Hepatocyte (in vitro differentiated cells): ENCODE measurements at regions not wholly inside any gene's neighbourhood (a gene's known extent, or its start where the extent isn't known, plus 50 kb on each side); places are given as distances from the start of the nearest gene placed in this dataset.

ENCODE experiments used
- DNase-seq: peaks from one replicate; pipeline ENCODE4 v3.0.0-alpha.2; 2016; ENCODE audit warnings: low spot score
- H2AFZ ChIP-seq: fragments of 200-600 bp; sonication (generic); 2 replicates; pipeline ENCODE4 v1.6.0; 2016; ENCODE audit warnings: antibody characterized with exemption, mild to moderate bottlenecking
- H3K27ac ChIP-seq: fragments of 200-600 bp; sonication (generic); 2 replicates; pipeline ENCODE4 v1.5.1; 2016; ENCODE audit warnings: mild to moderate bottlenecking
- H3K27me3 ChIP-seq: fragments of 200-600 bp; sonication (generic); 2 replicates; pipeline ENCODE4 v1.6.1; 2016
- H3K36me3 ChIP-seq: fragments of 200-600 bp; sonication (generic); replicated peaks from 2 replicates; pipeline ENCODE4 v1.5.1; 2016; ENCODE audit warnings: low read depth; ENCODE audit not compliant: insufficient read depth
- H3K4me1 ChIP-seq: fragments of 200-600 bp; sonication (generic); 2 replicates; pipeline ENCODE4 v1.5.1; 2016; ENCODE audit warnings: mild to moderate bottlenecking, moderate library complexity; ENCODE audit not compliant: insufficient read depth
- H3K4me2 ChIP-seq: fragments of 200-600 bp; sonication (generic); 2 replicates; pipeline ENCODE4 v1.6.0; 2016
- H3K4me3 ChIP-seq: fragments of 200-600 bp; sonication (generic); 2 replicates; pipeline ENCODE4 v1.5.1; 2016; ENCODE audit warnings: mild to moderate bottlenecking
- H3K79me2 ChIP-seq: fragments of 200-600 bp; sonication (generic); 2 replicates; pipeline ENCODE4 v1.6.0; 2017; ENCODE audit warnings: mild to moderate bottlenecking
- H3K9me2 ChIP-seq: fragments of 200-600 bp; sonication (generic); replicated peaks from 2 replicates; pipeline ENCODE4 v1.6.0; 2017; ENCODE audit warnings: mild to moderate bottlenecking; ENCODE audit not compliant: insufficient read depth
- H3K9me3 ChIP-seq: fragments of 200-600 bp; sonication (generic); 2 replicates; pipeline ENCODE4 v1.5.1; 2016; ENCODE audit warnings: low read depth, mild to moderate bottlenecking
- H4K20me1 ChIP-seq: fragments of 200-600 bp; sonication (generic); 2 replicates; pipeline ENCODE4 v1.6.0; 2016; ENCODE audit warnings: mild to moderate bottlenecking; ENCODE audit not compliant: insufficient read depth, poor library complexity, severe bottlenecking
- CTCF ChIP-seq: fragments of 200-600 bp; sonication (generic); IDR thresholded peaks from 2 replicates; pipeline ENCODE4 v1.5.1; 2016; ENCODE audit warnings: antibody characterized with exemption, mild to moderate bottlenecking; ENCODE audit not compliant: poor library complexity
- EZH2 ChIP-seq: fragments of 200-600 bp; sonication (generic); IDR thresholded peaks from 2 replicates; pipeline ENCODE4 v1.6.1; 2016; ENCODE audit warnings: antibody characterized with exemption, mild to moderate bottlenecking, borderline replicate concordance
- EZH2phosphoT487 ChIP-seq: fragments of 200-600 bp; sonication (generic); IDR thresholded peaks from one replicate; pipeline ENCODE4 v1.6.1; 2018; ENCODE audit warnings: antibody characterized with exemption, mild to moderate bottlenecking, low read depth, moderate library complexity; ENCODE audit not compliant: unreplicated experiment, severe bottlenecking
- WGBS: methylation state at CpG from one replicate; pipeline ENCODE4 v1.1.6; 2016; ENCODE audit warnings: low lambda C conversion rate; ENCODE audit errors: missing lambda C conversion rate; 5-methylcytosine and 5-hydroxymethylcytosine counted together

GRCh38 chr1:55582084-55582483, 366.9 kb upstream of the USP24 start:
- no peak overlapping the region for H3K4me2 ChIP-seq
- H3K4me3 ChIP-seq, result no peak overlapping the region
- H3K79me2 ChIP-seq, result no peaks in the 10 kb centered on the region
- H3K4me1 ChIP-seq, result peaks cover 11% of the 10 kb centered on the region
- H3K9me3 ChIP-seq, result no peaks in the 10 kb centered on the region
- H3K27ac ChIP-seq, result peak overlapping the region; percentile 48
- no peaks in the 10 kb centered on the region for H3K9me2 ChIP-seq
- 95% methylated on average over 4 of the region's 4 CpGs for WGBS
- H2AFZ ChIP-seq, result no peak overlapping the region
- H3K27me3 ChIP-seq, result no peaks in the 10 kb centered on the region
- no peak for DNase-seq
- TF ChIP-seq EZH2 (no peak), CTCF (no peak), EZH2phosphoT487 (no peak)
- H3K36me3 ChIP-seq, result no peaks in the 10 kb centered on the region
- no peaks in the 10 kb centered on the region for H4K20me1 ChIP-seq

GRCh38 chr1:55580845-55581332, 365.7 kb upstream of the USP24 start:
- H3K79me2 ChIP-seq, result no peaks in the 10 kb centered on the region
- DNase-seq, result peak; percentile 54
- no peaks in the 10 kb centered on the region for H3K36me3 ChIP-seq
- no peak for TF ChIP-seq EZH2
- no peak for TF ChIP-seq CTCF
- no peak for TF ChIP-seq EZH2phosphoT487
- WGBS, result 61% methylated on average over 3 of the region's 3 CpGs
- H4K20me1 ChIP-seq, result no peaks in the 10 kb centered on the region
- H3K27ac ChIP-seq, result peak overlapping the region; percentile 61
- H3K27me3 ChIP-seq, result no peaks in the 10 kb centered on the region
- H3K4me1 ChIP-seq, result peaks cover 11% of the 10 kb centered on the region
- H3K9me3 ChIP-seq, result no peaks in the 10 kb centered on the region
- H2AFZ ChIP-seq, result no peak overlapping the region
- no peaks in the 10 kb centered on the region for H3K9me2 ChIP-seq
- H3K4me2 ChIP-seq, result no peak overlapping the region
- H3K4me3 ChIP-seq, result no peak overlapping the region

GRCh38 chr1:55579332-55580001, 364.3 kb upstream of the USP24 start:
- no peaks in the 10 kb centered on the region for H3K27me3 ChIP-seq
- no peak overlapping the region for H3K4me2 ChIP-seq
- H3K9me3 ChIP-seq, result no peaks in the 10 kb centered on the region
- H3K27ac ChIP-seq, result no peak overlapping the region
- no peak for TF ChIP-seq EZH2phosphoT487
- no peak for TF ChIP-seq CTCF
- no peak for TF ChIP-seq EZH2
- peaks cover 8% of the 10 kb centered on the region for H3K4me1 ChIP-seq
- H3K4me3 ChIP-seq, result no peak overlapping the region
- H2AFZ ChIP-seq, result no peak overlapping the region
- 92% methylated on average over 3 of the region's 3 CpGs for WGBS
- no peak for DNase-seq
- H3K36me3 ChIP-seq, result no peaks in the 10 kb centered on the region
- no peaks in the 10 kb centered on the region for H4K20me1 ChIP-seq
- H3K79me2 ChIP-seq, result no peaks in the 10 kb centered on the region
- no peaks in the 10 kb centered on the region for H3K9me2 ChIP-seq
